HG02840 (cell line): ENCODE measurements at regions not wholly inside any gene's neighbourhood (a gene's known extent, or its start where the extent isn't known, plus 50 kb on each side); places are given as distances from the start of the nearest gene placed in this dataset.

Source experiments
- ATAC-seq: cut with Tn5 transposase; IDR thresholded peaks from one replicate; pipeline ENCODE4 v1.9.1; 2021; ENCODE audit warnings: mild to moderate bottlenecking, moderate library complexity, moderate number of reproducible peaks; ENCODE audit not compliant: unreplicated experiment, low FRiP score

GRCh38 chr12:125262851-125263250 lies 197.6 kb downstream of the AACS start:
- ATAC-seq: no peak

- no peak for ATAC-seq
Observed at GRCh38 chr12:125263385-125263784, 198.2 kb downstream of the AACS start.

- ATAC-seq: no peak
Observed at GRCh38 chr12:125267114-125267513, 201.9 kb downstream of the AACS start.

GRCh38 chr12:125269276-125269675 lies 204.0 kb downstream of the AACS start:
- ATAC-seq: no peak

GRCh38 chr12:125271892-125272291 lies 206.7 kb downstream of the AACS start:
- ATAC-seq: no peak

GRCh38 chr12:125272383-125272933 lies 207.2 kb downstream of the AACS start:
- ATAC-seq: no peak

GRCh38 chr12:125276567-125276966 lies 211.3 kb downstream of the AACS start:
- no peak for ATAC-seq

- no peak for ATAC-seq
Observed at GRCh38 chr12:125280482-125281377, 215.5 kb downstream of the AACS start.

- ATAC-seq: no peak
Observed at GRCh38 chr12:125282921-125283320, 217.7 kb downstream of the AACS start.

- no peak for ATAC-seq
Observed at GRCh38 chr12:125283521-125283920, 218.3 kb downstream of the AACS start.

- no peak for ATAC-seq
Observed at GRCh38 chr12:125284087-125284486, 218.9 kb downstream of the AACS start.

- ATAC-seq: no peak
Observed at GRCh38 chr12:125284945-125285685, 219.9 kb downstream of the AACS start.

GRCh38 chr12:125286005-125286727 lies 220.9 kb downstream of the AACS start:
- no peak for ATAC-seq

GRCh38 chr12:125287155-125287847 lies 222.1 kb downstream of the AACS start:
- ATAC-seq: no peak

GRCh38 chr12:125288931-125289928 lies 224.0 kb downstream of the AACS start:
- ATAC-seq: no peak

- ATAC-seq: no peak
Observed at GRCh38 chr12:125289970-125290369, 224.7 kb downstream of the AACS start.

- ATAC-seq: no peak
Observed at GRCh38 chr12:125292700-125293099, 227.5 kb downstream of the AACS start.

GRCh38 chr12:125295550-125295949 lies 230.3 kb downstream of the AACS start:
- ATAC-seq: no peak

GRCh38 chr12:125296701-125297100 lies 231.5 kb downstream of the AACS start:
- no peak for ATAC-seq
